Astrocyte of the cerebellum (primary cell): ENCODE measurements at regions not wholly inside any gene's neighbourhood (a gene's known extent, or its start where the extent isn't known, plus 50 kb on each side); places are given as distances from the start of the nearest gene placed in this dataset.

Experiments
- DNase-seq: peaks from one replicate; pipeline ENCODE4 v3.0.0-alpha.2; 2011; ENCODE audit warnings: low read depth
- H3K4me3 ChIP-seq: 2 replicates; pipeline ENCODE4 v1.5.1; 2011; ENCODE audit warnings: mild to moderate bottlenecking, low read depth, low read length, moderate library complexity
- in situ Hi-C: cut with HindIII; loops from 2 replicates; pipeline ENCODE4 v1.10.0; 2017; ENCODE audit warnings: low sequenced_read_pairs
- TF ChIP-seq, protein P1 (sequence below): IDR thresholded peaks from 2 replicates; pipeline ENCODE4 v1.5.1; 2012; ENCODE audit warnings: low read length, low read depth, moderate library complexity, mild to moderate bottlenecking; ENCODE audit errors: missing control alignments

DNA sequence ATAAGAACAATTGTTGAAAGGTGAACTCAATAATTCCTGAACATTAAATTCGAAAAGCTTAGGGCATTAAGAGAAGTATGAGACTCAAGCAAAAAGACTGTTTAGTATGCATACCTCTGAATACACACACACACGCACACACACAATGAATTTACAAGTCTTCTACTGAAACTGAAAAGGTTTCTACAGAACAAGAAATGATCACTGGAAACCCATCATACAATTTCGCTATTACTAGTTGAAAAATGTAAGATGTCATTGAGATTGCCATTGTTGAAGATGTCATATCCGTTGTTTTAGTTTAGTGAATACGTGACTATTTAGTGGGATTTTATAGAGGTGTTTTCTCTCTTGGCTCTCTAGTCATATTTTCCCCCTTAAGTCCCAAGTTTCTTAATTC, 106.8 kb downstream of the FOXB1 start:
- DNase-seq, result no peak
- no peak overlapping the region for H3K4me3 ChIP-seq
- TF ChIP-seq, protein P1, sequence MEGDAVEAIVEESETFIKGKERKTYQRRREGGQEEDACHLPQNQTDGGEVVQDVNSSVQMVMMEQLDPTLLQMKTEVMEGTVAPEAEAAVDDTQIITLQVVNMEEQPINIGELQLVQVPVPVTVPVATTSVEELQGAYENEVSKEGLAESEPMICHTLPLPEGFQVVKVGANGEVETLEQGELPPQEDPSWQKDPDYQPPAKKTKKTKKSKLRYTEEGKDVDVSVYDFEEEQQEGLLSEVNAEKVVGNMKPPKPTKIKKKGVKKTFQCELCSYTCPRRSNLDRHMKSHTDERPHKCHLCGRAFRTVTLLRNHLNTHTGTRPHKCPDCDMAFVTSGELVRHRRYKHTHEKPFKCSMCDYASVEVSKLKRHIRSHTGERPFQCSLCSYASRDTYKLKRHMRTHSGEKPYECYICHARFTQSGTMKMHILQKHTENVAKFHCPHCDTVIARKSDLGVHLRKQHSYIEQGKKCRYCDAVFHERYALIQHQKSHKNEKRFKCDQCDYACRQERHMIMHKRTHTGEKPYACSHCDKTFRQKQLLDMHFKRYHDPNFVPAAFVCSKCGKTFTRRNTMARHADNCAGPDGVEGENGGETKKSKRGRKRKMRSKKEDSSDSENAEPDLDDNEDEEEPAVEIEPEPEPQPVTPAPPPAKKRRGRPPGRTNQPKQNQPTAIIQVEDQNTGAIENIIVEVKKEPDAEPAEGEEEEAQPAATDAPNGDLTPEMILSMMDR, result no peak
- in situ Hi-C loops, result no loop called here

DNA sequence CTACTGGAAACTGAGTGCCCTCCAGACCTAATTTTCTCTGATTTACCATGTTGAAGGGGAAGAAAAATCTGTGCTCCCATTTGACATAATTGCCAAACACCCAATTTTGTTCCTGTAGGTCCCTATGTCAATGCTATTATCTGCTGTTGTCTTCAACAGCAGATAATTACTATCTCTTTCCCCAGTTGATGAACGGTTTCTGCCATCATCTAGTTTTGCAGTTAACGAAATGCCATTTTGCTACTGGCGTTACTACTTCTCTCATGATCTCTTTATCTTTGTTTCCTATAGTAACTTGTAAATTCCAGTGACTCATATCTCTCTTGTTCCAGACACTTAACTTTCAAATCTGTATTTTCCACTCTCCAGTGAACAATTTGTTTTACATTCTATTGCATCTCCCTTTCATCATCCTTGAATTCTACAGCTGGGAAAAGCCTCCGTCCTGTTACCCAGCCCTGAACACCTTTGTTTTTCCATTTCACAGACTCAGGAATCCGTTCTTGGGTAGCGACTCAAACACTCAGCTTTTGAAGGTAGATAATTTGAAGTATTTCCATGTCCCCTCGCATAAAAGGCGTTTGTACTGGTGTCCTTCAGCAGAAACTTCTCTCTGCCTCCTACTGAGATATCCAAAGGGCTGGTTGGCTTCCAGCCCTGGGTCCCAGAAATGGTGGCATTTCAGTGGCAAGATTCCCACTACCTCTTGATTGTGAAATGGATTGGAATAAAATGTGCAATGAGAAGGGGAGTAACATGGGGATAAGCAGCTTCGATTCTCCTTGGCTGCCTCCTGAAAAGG, 111.7 kb downstream of the FOXB1 start:
- in situ Hi-C loops, result no loop called here
- no peak overlapping the region for H3K4me3 ChIP-seq
- DNase-seq, result no peak
- TF ChIP-seq, protein P1, result no peak

DNA sequence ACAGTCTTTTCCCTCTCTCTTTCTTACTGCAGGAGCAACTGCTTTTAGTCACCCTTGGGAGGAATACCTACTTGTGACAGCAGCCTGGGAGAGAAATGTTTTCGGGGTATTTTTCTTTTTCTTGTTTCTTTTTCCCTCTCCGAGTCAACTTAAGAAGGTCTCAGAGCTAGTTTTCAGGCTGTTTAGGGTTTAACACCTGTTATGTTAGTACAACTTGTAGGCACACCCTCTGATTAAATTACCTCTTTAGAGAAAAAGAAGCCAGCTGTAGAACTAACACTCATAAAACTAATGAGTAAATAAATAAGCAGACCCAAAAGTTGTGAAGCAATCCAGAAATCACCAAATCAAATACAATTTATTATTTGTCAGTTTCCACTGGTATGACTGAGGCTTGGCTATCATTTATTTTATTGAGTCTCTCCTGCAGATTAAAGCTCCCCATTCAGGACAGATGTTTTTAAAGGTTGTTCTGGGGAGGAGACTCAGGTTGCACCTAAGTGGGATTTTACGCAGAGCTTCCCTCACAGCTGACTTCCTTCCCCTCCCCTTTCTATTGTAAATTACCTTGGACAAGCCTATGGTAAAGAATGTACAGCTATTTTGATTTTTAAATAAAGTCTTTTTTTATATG, 112.5 kb downstream of the FOXB1 start:
- TF ChIP-seq, protein P1, result no peak
- in situ Hi-C loops, result no loop called here
- no peak overlapping the region for H3K4me3 ChIP-seq
- no peak for DNase-seq

DNA sequence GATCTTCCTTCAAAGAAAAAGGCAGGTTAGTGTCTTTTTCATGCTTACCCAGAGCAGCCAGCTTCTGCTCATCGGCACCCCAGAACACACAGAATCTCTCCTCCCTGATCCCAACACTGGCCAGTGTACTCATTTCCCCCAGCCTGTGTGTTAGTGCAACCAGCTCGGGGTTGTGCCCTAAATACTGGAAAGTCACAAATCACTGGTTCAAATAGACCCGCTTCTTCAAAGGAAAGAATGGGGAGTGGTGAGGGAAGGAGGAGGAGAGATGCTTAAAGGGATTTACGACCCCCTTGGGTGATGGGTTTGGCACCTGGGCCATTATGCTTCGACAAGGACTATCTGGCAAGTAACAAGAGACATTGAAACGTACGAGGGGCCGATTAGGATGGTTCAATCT, 114.0 kb downstream of the FOXB1 start:
- H3K4me3 ChIP-seq, result no peak overlapping the region
- TF ChIP-seq, protein P1, result no peak
- no peak for DNase-seq
- in situ Hi-C loops, result no loop called here

DNA sequence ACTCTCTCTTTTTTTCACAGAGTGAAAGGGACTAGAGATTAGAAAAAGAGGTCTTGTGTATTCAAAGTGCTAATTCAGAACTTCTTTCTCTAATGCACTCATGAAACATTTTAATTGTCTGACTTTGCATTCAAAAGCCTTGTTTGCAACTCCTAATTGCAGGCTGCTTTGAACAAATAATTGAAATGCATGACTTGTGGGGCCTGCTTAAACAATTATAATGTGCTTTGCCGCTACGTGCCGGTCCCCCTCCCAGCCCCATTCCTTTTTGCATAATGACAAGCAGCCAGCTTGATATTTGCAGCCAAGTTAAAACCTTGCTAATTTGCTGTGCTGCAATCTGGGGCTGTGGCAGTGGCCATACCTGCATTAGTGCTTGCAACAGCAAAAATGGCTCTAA, 114.5 kb downstream of the FOXB1 start:
- no peak for DNase-seq
- in situ Hi-C loops, result no loop called here
- H3K4me3 ChIP-seq, result no peak overlapping the region
- TF ChIP-seq, protein P1, result no peak

DNA sequence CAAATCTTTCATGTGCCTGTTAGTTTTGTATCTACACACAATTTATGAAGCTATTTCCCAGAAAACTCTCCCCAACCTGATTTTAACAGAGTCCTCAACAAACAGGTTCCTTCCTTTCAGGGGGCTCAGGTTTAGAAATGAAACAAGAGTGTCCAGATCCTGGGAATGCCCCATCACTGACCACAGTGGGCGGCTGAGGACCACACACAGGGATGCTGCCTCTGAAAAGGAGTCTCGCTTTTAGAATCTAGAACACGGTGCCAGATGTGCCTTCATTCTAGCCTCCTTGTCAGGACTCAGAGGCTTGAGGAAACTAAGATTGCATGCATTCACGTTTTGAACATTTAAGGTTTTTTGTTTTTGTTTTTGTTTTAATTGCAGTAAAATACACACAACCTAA, 115.0 kb downstream of the FOXB1 start:
- H3K4me3 ChIP-seq, result no peak overlapping the region
- TF ChIP-seq, protein P1, result no peak
- DNase-seq, result no peak
- in situ Hi-C loops, result no loop called here
